ENCODE measurements at regions not wholly inside any gene's neighbourhood (a gene's known extent, or its start where the extent isn't known, plus 50 kb on each side); places are given as distances from the start of the nearest gene placed in this dataset.

DNA sequence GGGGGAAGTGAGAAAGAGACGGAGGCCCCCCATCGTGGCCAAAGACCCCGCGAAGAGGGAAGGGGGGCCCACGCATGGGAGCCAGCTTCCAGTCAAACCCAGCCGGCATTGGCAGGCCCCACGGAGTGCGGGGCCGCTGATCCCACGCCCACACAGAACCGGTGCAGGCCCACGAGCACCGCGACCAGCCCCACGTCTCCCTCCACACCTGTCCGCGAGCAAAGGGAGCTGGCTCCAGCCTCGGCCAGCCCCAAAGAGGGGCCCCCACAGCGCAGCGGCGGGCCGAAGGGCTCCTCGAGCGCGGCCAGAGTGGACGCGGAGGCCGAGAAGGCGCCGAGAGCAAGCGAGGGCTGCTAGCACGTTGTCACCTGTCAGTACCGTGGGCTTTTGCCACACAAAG, 125.0 kb upstream of the TWIST2 start:
- TF ChIP-seq, protein P1, sequence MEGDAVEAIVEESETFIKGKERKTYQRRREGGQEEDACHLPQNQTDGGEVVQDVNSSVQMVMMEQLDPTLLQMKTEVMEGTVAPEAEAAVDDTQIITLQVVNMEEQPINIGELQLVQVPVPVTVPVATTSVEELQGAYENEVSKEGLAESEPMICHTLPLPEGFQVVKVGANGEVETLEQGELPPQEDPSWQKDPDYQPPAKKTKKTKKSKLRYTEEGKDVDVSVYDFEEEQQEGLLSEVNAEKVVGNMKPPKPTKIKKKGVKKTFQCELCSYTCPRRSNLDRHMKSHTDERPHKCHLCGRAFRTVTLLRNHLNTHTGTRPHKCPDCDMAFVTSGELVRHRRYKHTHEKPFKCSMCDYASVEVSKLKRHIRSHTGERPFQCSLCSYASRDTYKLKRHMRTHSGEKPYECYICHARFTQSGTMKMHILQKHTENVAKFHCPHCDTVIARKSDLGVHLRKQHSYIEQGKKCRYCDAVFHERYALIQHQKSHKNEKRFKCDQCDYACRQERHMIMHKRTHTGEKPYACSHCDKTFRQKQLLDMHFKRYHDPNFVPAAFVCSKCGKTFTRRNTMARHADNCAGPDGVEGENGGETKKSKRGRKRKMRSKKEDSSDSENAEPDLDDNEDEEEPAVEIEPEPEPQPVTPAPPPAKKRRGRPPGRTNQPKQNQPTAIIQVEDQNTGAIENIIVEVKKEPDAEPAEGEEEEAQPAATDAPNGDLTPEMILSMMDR (IDR thresholded peaks at IDR 0.05; ENCODE audit: insufficient read depth, low read length, poor library complexity, severe bottlenecking): no peak
- no peak for TF ChIP-seq EZH2phosphoT487 (conservative IDR thresholded peaks at IDR 0.05; ENCODE audit: low read length)
